Sigmoid colon (tissue), 4 donors: ENCODE measurements at regions not wholly inside any gene's neighbourhood (a gene's known extent, or its start where the extent isn't known, plus 50 kb on each side); places are given as distances from the start of the nearest gene placed in this dataset.

ENCODE experiments used
- CTCF ChIP-seq, 4 experiments: fragments of 450-650 bp in 3 of 4; fragments of 200-600 bp in 1 of 4; IDR thresholded peaks; one replicate each; pipeline ENCODE4 v1.5.1; 2016 to 2019; ENCODE audit warnings: antibody characterized with exemption in 4 of 4, mild to moderate bottlenecking in 3 of 4, moderate library complexity in 2 of 4
- EP300 ChIP-seq, 4 donors: sonication (generic); formaldehyde crosslinking; IDR thresholded peaks; one replicate each; pipeline ENCODE4 v1.6.1; 2017; ENCODE audit warnings: antibody characterized with exemption in 4 of 4
- POLR2AphosphoS5 ChIP-seq, 4 donors: sonication (generic); formaldehyde crosslinking; IDR thresholded peaks; one replicate each; pipeline ENCODE4 v1.6.1; 2017; ENCODE audit warnings: antibody characterized with exemption in 4 of 4

GRCh38 chr7:86444245-86444644 lies 199.5 kb upstream of the GRM3 start:
- TF ChIP-seq CTCF (IDR thresholded peaks at IDR 0.05) (no peak), EP300 (IDR thresholded peaks at IDR 0.05) (no peak), POLR2AphosphoS5 (IDR thresholded peaks at IDR 0.05) (no peak)
